ENCODE measurements at regions not wholly inside any gene's neighbourhood (a gene's known extent, or its start where the extent isn't known, plus 50 kb on each side); places are given as distances from the start of the nearest gene placed in this dataset.

DNA sequence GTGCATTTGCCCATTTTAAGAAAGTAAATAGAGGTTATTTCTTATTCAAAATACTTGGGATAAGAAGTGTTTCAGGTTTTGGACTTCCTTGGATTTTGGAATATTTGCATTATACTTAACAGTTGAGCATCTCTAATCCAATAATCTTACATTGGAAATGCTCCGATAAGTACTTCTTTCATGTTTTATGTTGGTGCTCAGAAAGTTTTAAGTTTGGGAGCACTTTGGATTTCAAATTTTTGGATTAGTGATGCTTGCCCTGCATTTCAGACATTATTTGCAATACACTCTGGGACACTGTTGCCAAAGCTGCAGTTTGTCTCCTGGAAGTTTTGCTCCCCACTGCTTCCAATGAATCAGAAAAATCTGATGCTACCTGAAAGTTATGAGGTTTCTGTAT, 691.9 kb upstream of the SLITRK6 start:
- TF ChIP-seq, protein P1, sequence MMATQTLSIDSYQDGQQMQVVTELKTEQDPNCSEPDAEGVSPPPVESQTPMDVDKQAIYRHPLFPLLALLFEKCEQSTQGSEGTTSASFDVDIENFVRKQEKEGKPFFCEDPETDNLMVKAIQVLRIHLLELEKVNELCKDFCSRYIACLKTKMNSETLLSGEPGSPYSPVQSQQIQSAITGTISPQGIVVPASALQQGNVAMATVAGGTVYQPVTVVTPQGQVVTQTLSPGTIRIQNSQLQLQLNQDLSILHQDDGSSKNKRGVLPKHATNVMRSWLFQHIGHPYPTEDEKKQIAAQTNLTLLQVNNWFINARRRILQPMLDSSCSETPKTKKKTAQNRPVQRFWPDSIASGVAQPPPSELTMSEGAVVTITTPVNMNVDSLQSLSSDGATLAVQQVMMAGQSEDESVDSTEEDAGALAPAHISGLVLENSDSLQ (IDR thresholded peaks at IDR 0.05), result no peak
- TF ChIP-seq ELF4 (IDR thresholded peaks at IDR 0.05), result no peak
- TF ChIP-seq FOXA1 (IDR thresholded peaks at IDR 0.05), result no peak
- no peak for TF ChIP-seq SP1 (IDR thresholded peaks at IDR 0.05)
- TF ChIP-seq TARDBP (IDR thresholded peaks at IDR 0.05), result no peak
